ENCODE measurements at regions not wholly inside any gene's neighbourhood (a gene's known extent, or its start where the extent isn't known, plus 50 kb on each side); places are given as distances from the start of the nearest gene placed in this dataset.

DNA sequence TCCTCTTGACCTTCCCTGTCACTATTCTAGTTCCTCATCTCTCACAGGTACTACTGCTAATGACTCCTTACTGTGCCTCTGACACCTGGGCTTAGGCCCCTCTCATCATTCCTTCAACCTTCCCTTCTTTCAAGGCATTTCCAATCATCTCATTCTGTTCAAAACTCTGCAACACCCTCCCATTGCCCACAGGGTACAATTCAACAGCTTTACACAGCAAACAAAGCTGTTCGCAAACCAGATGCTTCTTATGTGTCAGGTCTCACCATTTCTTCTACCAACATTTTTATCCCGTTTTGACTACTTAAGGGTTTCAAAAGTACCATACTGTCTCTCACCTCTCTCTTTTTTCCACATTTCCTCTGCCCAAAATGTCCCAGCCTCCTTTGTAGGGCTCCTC lies 84.4 kb upstream of the ID4 start:
- no peak for DNase-seq (ENCODE audit: low read depth)

DNA sequence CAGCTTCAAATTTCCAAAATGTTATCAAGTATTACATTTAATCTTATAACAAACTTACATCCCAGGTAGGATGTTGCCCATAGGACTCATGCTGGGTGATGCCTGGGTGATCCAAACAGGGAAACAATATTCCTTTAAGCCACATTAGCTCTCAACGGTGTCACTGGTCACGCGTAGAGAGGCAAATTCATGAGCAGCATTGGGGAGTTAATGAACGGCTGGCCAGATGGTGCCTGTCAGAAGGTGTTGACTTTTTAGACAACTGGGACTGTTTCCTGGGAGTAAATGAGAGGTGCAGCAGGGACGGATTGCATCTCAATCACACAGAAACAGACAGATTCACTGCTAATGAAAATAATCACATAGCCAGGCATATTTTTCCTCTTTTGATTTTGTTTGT lies 83.3 kb upstream of the ID4 start:
- DNase-seq (ENCODE audit: low read depth): no peak

GRCh38 chr6:19754686-19755085 lies 82.5 kb upstream of the ID4 start:
- no peak for DNase-seq (ENCODE audit: low read depth)

GRCh38 chr6:19755181-19755580 lies 82.0 kb upstream of the ID4 start:
- no peak for DNase-seq (ENCODE audit: low read depth)

- no peak for DNase-seq (ENCODE audit: low read depth)
Observed at GRCh38 chr6:19757036-19757435, 80.1 kb upstream of the ID4 start.

- no peak for DNase-seq (ENCODE audit: low read depth)
Observed at GRCh38 chr6:19759117-19759880, 77.9 kb upstream of the ID4 start.

- DNase-seq (ENCODE audit: low read depth): no peak
Observed at GRCh38 chr6:19761121-19761520, 76.0 kb upstream of the ID4 start.

DNA sequence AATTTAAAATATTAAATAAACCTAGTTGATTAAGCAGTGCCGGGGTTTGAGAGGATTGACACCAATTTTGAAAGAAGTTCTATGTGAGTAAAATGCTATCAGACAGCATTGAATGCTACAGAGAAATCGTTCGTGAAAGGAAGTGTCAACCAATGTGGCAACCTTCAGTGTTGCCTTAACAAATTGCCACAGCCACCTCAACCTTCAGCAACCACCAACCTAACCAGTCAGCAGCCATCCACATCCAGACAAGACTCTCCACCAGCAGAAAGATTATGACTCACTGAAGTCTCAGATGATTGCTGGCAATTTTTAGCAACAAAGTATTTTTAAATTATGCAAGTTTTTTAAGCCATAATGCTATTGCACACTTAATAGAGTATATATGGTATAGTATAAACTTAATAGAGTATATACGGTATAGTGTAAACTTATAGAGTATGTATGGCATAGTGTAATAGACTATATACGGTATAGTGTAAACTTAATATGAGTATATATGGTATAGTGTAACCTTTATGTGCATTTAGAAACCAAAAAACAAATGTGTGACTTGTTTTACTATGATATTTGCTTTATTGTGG lies 65.3 kb upstream of the ID4 start:
- DNase-seq (ENCODE audit: low read depth): no peak

DNA sequence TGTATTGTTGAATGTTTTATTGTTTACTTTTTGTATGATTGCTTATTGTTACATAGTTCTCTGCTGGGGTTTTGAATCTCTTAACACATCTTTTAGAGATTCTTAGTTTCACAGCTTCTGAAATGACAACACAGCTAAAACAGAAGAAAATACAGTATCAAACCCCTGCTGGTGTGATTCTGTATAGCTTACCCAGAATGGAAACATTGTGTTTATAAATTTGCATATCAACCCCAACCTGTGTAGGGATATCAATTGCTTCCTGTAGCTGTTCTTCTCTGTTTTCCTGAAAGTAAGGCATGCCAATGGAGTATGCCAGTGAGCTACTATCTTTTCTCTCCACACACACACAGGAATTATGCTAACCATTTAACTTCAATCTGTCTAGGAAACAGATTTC lies 64.3 kb upstream of the ID4 start:
- DNase-seq (ENCODE audit: low read depth): no peak

DNA sequence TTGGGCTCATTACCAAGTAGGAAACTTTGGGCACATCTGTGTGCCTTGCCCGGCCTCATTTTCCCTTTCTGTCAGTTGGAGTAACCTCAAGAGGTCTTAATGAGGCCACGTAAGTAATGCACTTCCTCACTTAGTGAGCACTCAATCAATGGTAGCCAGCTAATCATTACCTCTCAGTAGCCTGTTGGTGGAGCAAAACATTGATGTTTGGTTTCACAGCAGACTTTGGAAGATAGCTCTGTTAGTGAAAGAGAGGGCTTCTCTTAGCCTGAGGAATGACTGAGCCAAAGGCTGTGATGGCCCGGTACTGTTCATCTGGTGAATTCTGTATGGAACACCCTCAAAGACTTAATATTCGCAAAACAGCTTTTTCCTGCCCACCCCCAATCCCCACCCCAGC lies 55.9 kb upstream of the ID4 start:
- DNase-seq (ENCODE audit: low read depth): no peak

GRCh38 chr6:19782588-19782987 lies 54.6 kb upstream of the ID4 start:
- no peak for DNase-seq (ENCODE audit: low read depth)
